Osteoblast (primary cell): ENCODE measurements at regions not wholly inside any gene's neighbourhood (a gene's known extent, or its start where the extent isn't known, plus 50 kb on each side); places are given as distances from the start of the nearest gene placed in this dataset.

Experiments used
- DNase-seq: peaks from one replicate; pipeline ENCODE4 v3.0.0; 2011; ENCODE audit warnings: low spot score, mixed read lengths; ENCODE audit not compliant: insufficient read length; ENCODE audit errors: missing footprints
- H2AFZ ChIP-seq: 2 replicates; pipeline ENCODE4 v1.6.0; 2011; ENCODE audit warnings: mild to moderate bottlenecking, low read length
- H3K27ac ChIP-seq: 2 replicates; pipeline ENCODE4 v1.5.1; 2011; ENCODE audit warnings: mild to moderate bottlenecking, low read depth, low read length, moderate library complexity
- H3K27me3 ChIP-seq: 2 replicates; pipeline ENCODE4 v1.6.0; 2012; ENCODE audit warnings: mild to moderate bottlenecking, control low read depth, inconsistent platforms, low read length, moderate library complexity; ENCODE audit not compliant: insufficient read depth
- H3K36me3 ChIP-seq: 2 replicates; pipeline ENCODE4 v1.5.1; 2011; ENCODE audit warnings: mild to moderate bottlenecking, low read length, control low read depth, moderate library complexity; ENCODE audit not compliant: insufficient read depth
- H3K4me1 ChIP-seq: 2 replicates; pipeline ENCODE4 v1.5.1; 2011; ENCODE audit warnings: mild to moderate bottlenecking, low read length, control low read depth, moderate library complexity; ENCODE audit not compliant: insufficient read depth
- H3K4me2 ChIP-seq: 2 replicates; pipeline ENCODE4 v1.6.0; 2011; ENCODE audit warnings: mild to moderate bottlenecking, low read length; ENCODE audit not compliant: insufficient read depth
- H3K4me3 ChIP-seq: fragments of 200-600 bp; sonication (generic); 3 replicates; pipeline ENCODE4 v1.5.1; 2012; ENCODE audit warnings: mild to moderate bottlenecking, low read length, inconsistent platforms; ENCODE audit not compliant: insufficient read depth
- H3K79me2 ChIP-seq: 2 replicates; pipeline ENCODE4 v1.6.0; 2012; ENCODE audit warnings: mild to moderate bottlenecking, low read length, control low read depth, inconsistent platforms; ENCODE audit not compliant: insufficient read depth
- H3K9me3 ChIP-seq: 2 replicates; pipeline ENCODE4 v1.5.1; 2011; ENCODE audit warnings: low read depth, low read length, control low read depth
- H4K20me1 ChIP-seq: 2 replicates; pipeline ENCODE4 v1.6.0; 2012; ENCODE audit warnings: mild to moderate bottlenecking, low read length, control low read depth; ENCODE audit not compliant: insufficient read depth
- TF ChIP-seq, protein P1 (sequence below): IDR thresholded peaks from 2 replicates; pipeline ENCODE4 v1.5.1; 2011; ENCODE audit warnings: mild to moderate bottlenecking, low read depth, low read length, moderate library complexity; ENCODE audit errors: extremely low read depth

- TF ChIP-seq, protein P1, sequence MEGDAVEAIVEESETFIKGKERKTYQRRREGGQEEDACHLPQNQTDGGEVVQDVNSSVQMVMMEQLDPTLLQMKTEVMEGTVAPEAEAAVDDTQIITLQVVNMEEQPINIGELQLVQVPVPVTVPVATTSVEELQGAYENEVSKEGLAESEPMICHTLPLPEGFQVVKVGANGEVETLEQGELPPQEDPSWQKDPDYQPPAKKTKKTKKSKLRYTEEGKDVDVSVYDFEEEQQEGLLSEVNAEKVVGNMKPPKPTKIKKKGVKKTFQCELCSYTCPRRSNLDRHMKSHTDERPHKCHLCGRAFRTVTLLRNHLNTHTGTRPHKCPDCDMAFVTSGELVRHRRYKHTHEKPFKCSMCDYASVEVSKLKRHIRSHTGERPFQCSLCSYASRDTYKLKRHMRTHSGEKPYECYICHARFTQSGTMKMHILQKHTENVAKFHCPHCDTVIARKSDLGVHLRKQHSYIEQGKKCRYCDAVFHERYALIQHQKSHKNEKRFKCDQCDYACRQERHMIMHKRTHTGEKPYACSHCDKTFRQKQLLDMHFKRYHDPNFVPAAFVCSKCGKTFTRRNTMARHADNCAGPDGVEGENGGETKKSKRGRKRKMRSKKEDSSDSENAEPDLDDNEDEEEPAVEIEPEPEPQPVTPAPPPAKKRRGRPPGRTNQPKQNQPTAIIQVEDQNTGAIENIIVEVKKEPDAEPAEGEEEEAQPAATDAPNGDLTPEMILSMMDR = no peak
- Histone ChIP-seq H3K4me3 (no peak overlapping the region), H3K27ac (no peak overlapping the region)
These were observed 85.9 kb downstream of the GPR37 start for GRCh38 chr7:124679586-124680225.

DNA sequence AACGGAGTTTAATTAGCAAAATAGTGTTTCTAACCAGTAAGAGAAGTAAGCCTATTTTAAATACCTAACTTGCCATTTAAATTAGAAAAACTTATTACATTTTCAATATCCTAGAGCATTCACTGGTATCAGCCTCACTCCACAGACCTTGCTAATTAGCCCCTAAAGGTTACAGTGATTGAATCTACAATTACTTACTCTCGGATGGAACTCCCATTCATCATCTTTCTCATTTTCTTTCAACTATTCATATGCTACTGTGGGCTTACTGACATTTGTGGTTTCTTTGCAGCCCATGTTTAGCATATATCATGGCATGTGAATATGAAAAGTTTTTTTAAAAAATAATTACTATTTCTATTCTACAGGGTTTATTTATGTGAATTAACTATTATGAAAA, 86.4 kb downstream of the GPR37 start:
- Histone ChIP-seq H3K36me3 (no peaks in the 10 kb centered on the region), H3K4me2 (no peak overlapping the region)

More at GRCh38 chr7:124679586-124680225, 85.9 kb downstream of the GPR37 start:
- Histone ChIP-seq H3K79me2 (no peaks in the 10 kb centered on the region), H3K4me1 (no peaks in the 10 kb centered on the region), H3K9me3 (no peaks in the 10 kb centered on the region), H2AFZ (no peak overlapping the region), H3K36me3 (no peaks in the 10 kb centered on the region), H3K4me2 (no peak overlapping the region), H4K20me1 (no peaks in the 10 kb centered on the region), H3K27me3 (no peaks in the 10 kb centered on the region)
- DNase-seq = no peak

GRCh38 chr7:124674451-124674850, 91.1 kb downstream of the GPR37 start:
- no peaks in the 10 kb centered on the region for H3K36me3 ChIP-seq
- H3K27ac ChIP-seq = no peak overlapping the region
- TF ChIP-seq, protein P1 = no peak
- no peaks in the 10 kb centered on the region for H3K79me2 ChIP-seq
- no peak for DNase-seq
- no peak overlapping the region for H3K4me2 ChIP-seq
- no peaks in the 10 kb centered on the region for H3K9me3 ChIP-seq
- no peak overlapping the region for H2AFZ ChIP-seq
- no peaks in the 10 kb centered on the region for H3K4me1 ChIP-seq
- no peak overlapping the region for H3K4me3 ChIP-seq
- no peaks in the 10 kb centered on the region for H3K27me3 ChIP-seq
- H4K20me1 ChIP-seq = no peaks in the 10 kb centered on the region

More for the DNA sequence above, 86.4 kb downstream of the GPR37 start:
- Histone ChIP-seq H3K4me1 (no peaks in the 10 kb centered on the region), H3K4me3 (no peak overlapping the region), H3K27me3 (no peaks in the 10 kb centered on the region), H2AFZ (no peak overlapping the region), H3K9me3 (no peaks in the 10 kb centered on the region), H3K27ac (no peak overlapping the region), H3K79me2 (no peaks in the 10 kb centered on the region), H4K20me1 (no peaks in the 10 kb centered on the region)
- DNase-seq = no peak
- TF ChIP-seq, protein P1 = no peak

DNA sequence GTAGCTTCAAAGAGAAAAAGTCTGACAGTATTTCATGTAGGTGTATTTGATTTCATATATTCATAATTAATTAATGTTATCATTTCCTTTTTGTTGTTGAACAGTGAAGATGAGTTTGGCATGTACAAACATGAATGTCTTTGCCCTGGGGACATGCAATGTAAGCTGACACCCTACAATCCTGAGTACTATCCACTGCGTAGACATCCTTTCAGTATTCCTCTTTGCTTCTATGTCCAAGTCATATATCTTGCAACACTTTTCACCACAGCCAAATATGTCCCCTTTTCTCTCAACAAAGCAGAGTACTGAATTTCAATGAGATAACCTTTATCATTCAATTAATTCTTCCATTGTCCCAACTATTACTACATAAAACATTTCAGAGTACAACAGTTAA, 93.6 kb downstream of the GPR37 start:
- no peaks in the 10 kb centered on the region for H3K4me1 ChIP-seq
- H3K4me3 ChIP-seq = no peak overlapping the region
- no peak overlapping the region for H2AFZ ChIP-seq
- H3K79me2 ChIP-seq = no peaks in the 10 kb centered on the region
- H3K4me2 ChIP-seq = no peak overlapping the region
- no peaks in the 10 kb centered on the region for H4K20me1 ChIP-seq
- no peaks in the 10 kb centered on the region for H3K27me3 ChIP-seq
- H3K9me3 ChIP-seq = no peaks in the 10 kb centered on the region
- no peaks in the 10 kb centered on the region for H3K36me3 ChIP-seq
- H3K27ac ChIP-seq = no peak overlapping the region
- TF ChIP-seq, protein P1 = no peak
- no peak for DNase-seq
